HepG2 (cell line): ENCODE measurements at regions not wholly inside any gene's neighbourhood (a gene's known extent, or its start where the extent isn't known, plus 50 kb on each side); places are given as distances from the start of the nearest gene placed in this dataset.

Source experiments
- CCAR2 ChIP-seq: fragments of 200-400 bp; formaldehyde crosslinking; optimal IDR thresholded peaks from 2 replicates; pipeline ENCODE3; 2018; ENCODE audit warnings: low read depth, mild to moderate bottlenecking, low read length, moderate library complexity
- CHD2 ChIP-seq: IDR thresholded peaks from 2 replicates; pipeline ENCODE4 v1.6.1; 2011; ENCODE audit warnings: low read depth, low read length, improper control_type of control experiment
- PCBP2 ChIP-seq: fragments of 200-400 bp; formaldehyde crosslinking; optimal IDR thresholded peaks from 2 replicates; pipeline ENCODE3; 2018; ENCODE audit warnings: low read length, low read depth; ENCODE audit not compliant: poor library complexity, severe bottlenecking
- PRMT3 ChIP-seq: sonication (generic); formaldehyde crosslinking; IDR thresholded peaks from 2 replicates; pipeline ENCODE4 v1.8.1; 2022; ENCODE audit warnings: low read depth, mild to moderate bottlenecking, moderate library complexity, missing genetic modification reagents, borderline replicate concordance
- RAD21 ChIP-seq: fragments of 450-650 bp; formaldehyde crosslinking; IDR thresholded peaks from 2 replicates; pipeline ENCODE4 v1.5.0; 2020; ENCODE audit warnings: mild to moderate bottlenecking
- ZBTB20 ChIP-seq: sonication (generic); formaldehyde crosslinking; IDR thresholded peaks from 2 replicates; pipeline ENCODE4 v1.8.1; 2023; ENCODE audit warnings: missing genetic modification reagents, low read depth, mild to moderate bottlenecking, borderline replicate concordance

DNA sequence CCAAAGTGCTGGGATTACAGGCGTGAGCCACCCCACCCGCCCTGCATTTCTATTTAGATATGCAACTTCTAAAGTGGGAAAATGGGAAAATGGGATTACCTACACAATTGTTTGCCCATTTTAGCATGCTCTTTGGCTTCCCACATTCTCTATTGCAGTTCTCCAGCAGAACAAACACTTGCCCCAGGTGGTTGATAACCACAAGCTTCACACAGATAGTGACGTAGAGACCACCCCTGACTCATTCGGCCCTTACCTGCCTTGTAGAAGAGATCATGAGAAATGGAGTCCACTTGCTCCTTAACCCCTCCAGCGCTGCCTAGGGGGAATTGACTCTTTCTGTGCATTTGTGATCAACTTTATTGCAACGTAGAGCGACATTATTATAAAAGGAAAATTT, 83.2 kb upstream of the RAP2B start:
- no peak for TF ChIP-seq CHD2
- TF ChIP-seq PRMT3 = no peak
- no peak for TF ChIP-seq CCAR2
- no peak for TF ChIP-seq PCBP2
- TF ChIP-seq ZBTB20 (CRISPR knock-in tag) = no peak
- no peak for TF ChIP-seq RAD21
